DND-41 (cell line): ENCODE measurements at regions not wholly inside any gene's neighbourhood (a gene's known extent, or its start where the extent isn't known, plus 50 kb on each side); places are given as distances from the start of the nearest gene placed in this dataset.

Experiments
- ATAC-seq: fragments of 200-7000 bp; cut with Tn5 transposase; 3 replicates; pipeline ENCODE4 v1.9.1; 2021; ENCODE audit warnings: low read depth; ENCODE audit not compliant: insufficient read depth
- DNase-seq: peaks from one replicate; pipeline ENCODE4 v3.0.0-alpha.2; 2020
- H2AFZ ChIP-seq: 2 replicates; pipeline ENCODE4 v1.6.0; 2012; ENCODE audit warnings: low read depth, low read length
- H3K27ac ChIP-seq: 2 replicates; pipeline ENCODE4 v1.5.1; 2012; ENCODE audit warnings: low read length, inconsistent platforms
- H3K27me3 ChIP-seq: fragments of 200-600 bp; sonication (generic); 2 replicates; pipeline ENCODE4 v1.6.0; 2012; ENCODE audit warnings: low read length, mild to moderate bottlenecking, inconsistent platforms; ENCODE audit not compliant: insufficient read depth, poor library complexity
- H3K36me3 ChIP-seq: 2 replicates; pipeline ENCODE4 v1.5.1; 2012; ENCODE audit warnings: low read length, inconsistent platforms; ENCODE audit not compliant: insufficient read depth
- H3K4me1 ChIP-seq: 2 replicates; pipeline ENCODE4 v1.5.1; 2012; ENCODE audit warnings: mild to moderate bottlenecking, low read length; ENCODE audit not compliant: insufficient read depth
- H3K4me2 ChIP-seq: 2 replicates; pipeline ENCODE4 v1.6.0; 2012; ENCODE audit warnings: mild to moderate bottlenecking, moderate library complexity, low read length, inconsistent platforms; ENCODE audit not compliant: insufficient read depth
- H3K4me3 ChIP-seq, 2 experiments: fragments of 200-600 bp in 1 of 2; shearing (Covaris generic) in 1 of 2; 2 replicates each; pipeline ENCODE4 v1.5.1; 2012 to 2016; ENCODE audit warnings: inconsistent platforms in 2 of 2, low read length in 2 of 2, mild to moderate bottlenecking in 2 of 2, low read depth in 1 of 2, moderate library complexity in 1 of 2
- H3K79me2 ChIP-seq: 2 replicates; pipeline ENCODE4 v1.6.0; 2012; ENCODE audit warnings: low read length, inconsistent platforms; ENCODE audit not compliant: insufficient read depth
- H3K9ac ChIP-seq: 2 replicates; pipeline ENCODE4 v1.6.0; 2012; ENCODE audit warnings: low read depth, mild to moderate bottlenecking, inconsistent platforms, low read length, moderate library complexity
- H3K9me3 ChIP-seq: 2 replicates; pipeline ENCODE4 v1.5.1; 2012; ENCODE audit warnings: low read length, moderate library complexity, mild to moderate bottlenecking, inconsistent platforms; ENCODE audit not compliant: insufficient read depth, severe bottlenecking
- H4K20me1 ChIP-seq: 2 replicates; pipeline ENCODE4 v1.6.0; 2012; ENCODE audit warnings: low read length; ENCODE audit not compliant: insufficient read depth
- CTCF ChIP-seq: IDR thresholded peaks from 2 replicates; pipeline ENCODE4 v1.5.1; 2012; ENCODE audit warnings: borderline replicate concordance, low read length, moderate library complexity, mild to moderate bottlenecking; ENCODE audit not compliant: poor library complexity, severe bottlenecking; ENCODE audit errors: extremely low read depth
- EZH2 ChIP-seq: IDR thresholded peaks from 3 replicates; pipeline ENCODE4 v1.6.1; 2012; ENCODE audit warnings: borderline replicate concordance, low read depth, mild to moderate bottlenecking, moderate library complexity, low read length, inconsistent platforms; ENCODE audit not compliant: severe bottlenecking

GRCh38 chr13:79695754-79696153, 214.8 kb downstream of the NDFIP2 start:
- Histone ChIP-seq H3K27me3 (peaks cover 5% of the 10 kb centered on the region), H3K4me1 (no peaks in the 10 kb centered on the region), H4K20me1 (no peaks in the 10 kb centered on the region), H3K36me3 (no peaks in the 10 kb centered on the region), H3K27ac (no peak overlapping the region), H3K9me3 (no peaks in the 10 kb centered on the region), H3K9ac (no peak overlapping the region), H3K4me3 (no peak overlapping the region), H2AFZ (no peak overlapping the region), H3K79me2 (no peaks in the 10 kb centered on the region), H3K4me2 (no peak overlapping the region)
- DNase-seq (no peak), ATAC-seq (no peak)
- TF ChIP-seq EZH2 (no peak), CTCF (no peak)

GRCh38 chr13:79692846-79693245, 211.9 kb downstream of the NDFIP2 start:
- Histone ChIP-seq H3K27me3 (peaks cover 8% of the 10 kb centered on the region), H3K79me2 (no peaks in the 10 kb centered on the region), H3K4me1 (no peaks in the 10 kb centered on the region), H3K27ac (no peak overlapping the region), H3K36me3 (no peaks in the 10 kb centered on the region), H2AFZ (no peak overlapping the region), H4K20me1 (no peaks in the 10 kb centered on the region), H3K9ac (no peak overlapping the region), H3K4me2 (no peak overlapping the region), H3K4me3 (no peak overlapping the region), H3K9me3 (no peaks in the 10 kb centered on the region)
- ATAC-seq: no peak
- DNase-seq: no peak
- TF ChIP-seq CTCF (no peak), EZH2 (no peak)

DNA sequence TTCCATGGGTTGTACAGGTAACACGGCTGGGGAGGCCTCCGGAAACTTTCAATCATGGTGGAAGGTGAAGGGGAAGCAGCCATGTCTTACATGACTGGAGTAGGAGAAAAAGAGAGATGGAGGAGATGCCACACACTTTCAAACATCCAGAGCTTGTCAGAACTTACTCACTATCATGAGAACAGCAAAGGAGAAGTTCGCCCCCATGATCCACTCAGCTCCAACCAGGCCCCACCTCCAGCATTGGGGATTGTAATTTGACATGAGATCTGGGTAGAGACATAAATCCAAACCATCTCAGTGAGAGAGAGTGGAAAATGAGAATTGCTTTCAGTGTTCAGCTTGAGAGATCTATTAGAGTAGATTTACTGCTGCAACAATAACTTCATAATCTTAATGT, 210.9 kb downstream of the NDFIP2 start:
- H3K4me1 ChIP-seq: no peaks in the 10 kb centered on the region
- no peak overlapping the region for H3K9ac ChIP-seq
- H3K4me3 ChIP-seq: no peak overlapping the region
- DNase-seq (no peak), ATAC-seq (no peak)
- no peaks in the 10 kb centered on the region for H3K9me3 ChIP-seq
- H3K36me3 ChIP-seq: no peaks in the 10 kb centered on the region
- no peak overlapping the region for H3K4me2 ChIP-seq
- no peak overlapping the region for H3K27ac ChIP-seq
- H3K79me2 ChIP-seq: no peaks in the 10 kb centered on the region
- TF ChIP-seq CTCF: no peak
- no peak for TF ChIP-seq EZH2
- H3K27me3 ChIP-seq: peaks cover 10% of the 10 kb centered on the region
- no peak overlapping the region for H2AFZ ChIP-seq
- H4K20me1 ChIP-seq: no peaks in the 10 kb centered on the region

DNA sequence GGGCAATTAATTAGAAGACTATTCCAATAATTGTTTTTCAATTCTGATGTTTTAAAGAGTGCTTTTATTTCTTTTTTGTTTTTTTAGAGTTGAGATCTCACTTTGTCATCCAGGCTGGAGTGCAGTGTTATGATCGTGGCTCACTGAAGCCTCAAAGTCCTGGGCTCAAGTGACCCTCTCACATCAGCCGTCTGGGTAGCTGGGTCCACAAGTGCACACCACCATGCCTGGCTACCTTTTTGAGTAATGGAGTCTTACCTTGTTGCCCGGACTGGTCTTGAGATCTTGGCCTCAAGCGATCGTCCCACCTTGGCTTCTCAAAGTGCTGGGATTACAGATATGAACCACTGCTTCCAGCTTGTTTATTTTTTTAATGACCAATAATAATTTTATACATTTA, 207.8 kb downstream of the NDFIP2 start:
- H3K4me1 ChIP-seq: no peaks in the 10 kb centered on the region
- no peaks in the 10 kb centered on the region for H3K9me3 ChIP-seq
- TF ChIP-seq EZH2 (no peak), CTCF (no peak)
- ATAC-seq: no peak
- H3K36me3 ChIP-seq: no peaks in the 10 kb centered on the region
- H3K4me2 ChIP-seq: no peak overlapping the region
- H3K27ac ChIP-seq: no peak overlapping the region
- H2AFZ ChIP-seq: no peak overlapping the region
- no peak for DNase-seq
- H3K79me2 ChIP-seq: no peaks in the 10 kb centered on the region
- no peak overlapping the region for H3K9ac ChIP-seq
- H4K20me1 ChIP-seq: no peaks in the 10 kb centered on the region
- no peak overlapping the region for H3K4me3 ChIP-seq
- H3K27me3 ChIP-seq: peaks cover 12% of the 10 kb centered on the region
